ENCODE measurements at regions not wholly inside any gene's neighbourhood (a gene's known extent, or its start where the extent isn't known, plus 50 kb on each side); places are given as distances from the start of the nearest gene placed in this dataset.

- no peak for DNase-seq (ENCODE audit: low spot score)
Observed at GRCh38 chr6:165877192-165877591, 214.2 kb upstream of the PDE10A start.

- DNase-seq (ENCODE audit: low spot score), result no peak
Observed at GRCh38 chr6:165876588-165876987, 213.5 kb upstream of the PDE10A start.

- no peak for DNase-seq (ENCODE audit: low spot score)
Observed at GRCh38 chr6:165875946-165876345, 212.9 kb upstream of the PDE10A start.

GRCh38 chr6:165873976-165874375 is 210.9 kb upstream of the PDE10A start:
- no peak for DNase-seq (ENCODE audit: low spot score)

GRCh38 chr6:165872811-165873210 is 209.8 kb upstream of the PDE10A start:
- DNase-seq (ENCODE audit: low spot score), result no peak

- DNase-seq (ENCODE audit: low spot score), result no peak
Observed at GRCh38 chr6:165872311-165872710, 209.3 kb upstream of the PDE10A start.

GRCh38 chr6:165871571-165871970 is 208.5 kb upstream of the PDE10A start:
- no peak for DNase-seq (ENCODE audit: low spot score)

GRCh38 chr6:165869526-165869925 is 206.5 kb upstream of the PDE10A start:
- DNase-seq (ENCODE audit: low spot score), result no peak

- no peak for DNase-seq (ENCODE audit: low spot score)
Observed at GRCh38 chr6:165864925-165865324, 201.9 kb upstream of the PDE10A start.

GRCh38 chr6:165864218-165864617 is 201.2 kb upstream of the PDE10A start:
- DNase-seq (ENCODE audit: low spot score), result no peak

- no peak for DNase-seq (ENCODE audit: low spot score)
Observed at GRCh38 chr6:165863801-165864200, 200.8 kb upstream of the PDE10A start.

- no peak for DNase-seq (ENCODE audit: low spot score)
Observed at GRCh38 chr6:165862813-165863212, 199.8 kb upstream of the PDE10A start.

GRCh38 chr6:165861226-165861625 is 198.2 kb upstream of the PDE10A start:
- no peak for DNase-seq (ENCODE audit: low spot score)

- no peak for DNase-seq (ENCODE audit: low spot score)
Observed at GRCh38 chr6:165858586-165858985, 195.5 kb upstream of the PDE10A start.

GRCh38 chr6:165855856-165856255 is 192.8 kb upstream of the PDE10A start:
- DNase-seq (ENCODE audit: low spot score), result no peak

- no peak for DNase-seq (ENCODE audit: low spot score)
Observed at GRCh38 chr6:165854863-165855593, 192.0 kb upstream of the PDE10A start.

- no peak for DNase-seq (ENCODE audit: low spot score)
Observed at GRCh38 chr6:165854061-165854862, 191.2 kb upstream of the PDE10A start.

GRCh38 chr6:165852676-165853075 is 189.6 kb upstream of the PDE10A start:
- no peak for DNase-seq (ENCODE audit: low spot score)

GRCh38 chr6:165850434-165851019 is 187.5 kb upstream of the PDE10A start:
- peak; percentile 79 for DNase-seq (ENCODE audit: low spot score)

GRCh38 chr6:165849534-165850430 is 186.7 kb upstream of the PDE10A start:
- no peak for DNase-seq (ENCODE audit: low spot score)

- no peak for DNase-seq (ENCODE audit: low spot score)
Observed at GRCh38 chr6:165848086-165848426, 185.0 kb upstream of the PDE10A start.

Measured in ureter (tissue), 1 donor.